ENCODE measurements at regions not wholly inside any gene's neighbourhood (a gene's known extent, or its start where the extent isn't known, plus 50 kb on each side); places are given as distances from the start of the nearest gene placed in this dataset.

GRCh38 chr19:31519256-31519655, 170.0 kb upstream of the TSHZ3 start:
- FAIRE-seq (no peak), DNase-seq (ENCODE audit: insufficient read length) (no peak)
- no peak for TF ChIP-seq POLR2A (IDR thresholded peaks at IDR 0.05; ENCODE audit: low read depth, low read length)
- TF ChIP-seq TAF1 (IDR thresholded peaks at IDR 0.05; ENCODE audit: borderline replicate concordance, low read depth, low read length): no peak
- TF ChIP-seq POLR2AphosphoS5 (IDR thresholded peaks at IDR 0.05; ENCODE audit: low read depth, low read length): no peak

GRCh38 chr19:31519908-31520307, 170.7 kb upstream of the TSHZ3 start:
- no peak for FAIRE-seq

DNA sequence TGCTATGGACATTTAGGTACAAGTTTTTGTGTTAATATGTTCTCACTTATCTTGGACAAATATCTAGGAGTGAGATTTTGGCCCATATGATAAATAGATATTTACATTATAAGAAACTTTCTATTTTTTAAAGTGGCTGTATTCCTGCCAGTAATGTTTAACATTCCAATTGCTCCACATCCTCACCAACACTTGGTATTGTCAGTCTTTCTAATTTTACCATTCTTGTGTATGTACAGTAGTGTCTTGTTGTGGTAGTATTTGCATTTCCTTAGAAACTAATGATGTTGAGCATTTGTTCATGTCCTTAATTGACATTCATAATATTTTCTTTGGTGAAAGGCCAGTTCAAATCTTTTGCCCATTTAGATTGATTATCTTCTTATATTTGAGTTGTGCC, 171.4 kb upstream of the TSHZ3 start:
- FAIRE-seq (no peak), DNase-seq (ENCODE audit: insufficient read length) (no peak)
- TF ChIP-seq POLR2AphosphoS5 (IDR thresholded peaks at IDR 0.05; ENCODE audit: low read depth, low read length) (no peak), POLR2A (IDR thresholded peaks at IDR 0.05; ENCODE audit: low read depth, low read length) (no peak), TAF1 (IDR thresholded peaks at IDR 0.05; ENCODE audit: borderline replicate concordance, low read depth, low read length) (no peak)

More at GRCh38 chr19:31519908-31520307, 170.7 kb upstream of the TSHZ3 start:
- DNase-seq (ENCODE audit: insufficient read length): no peak
- TF ChIP-seq POLR2A (IDR thresholded peaks at IDR 0.05; ENCODE audit: low read depth, low read length): no peak
- TF ChIP-seq TAF1 (IDR thresholded peaks at IDR 0.05; ENCODE audit: borderline replicate concordance, low read depth, low read length): no peak
- no peak for TF ChIP-seq POLR2AphosphoS5 (IDR thresholded peaks at IDR 0.05; ENCODE audit: low read depth, low read length)

GRCh38 chr19:31525610-31526147, 176.4 kb upstream of the TSHZ3 start:
- TF ChIP-seq POLR2AphosphoS5 (IDR thresholded peaks at IDR 0.05; ENCODE audit: low read depth, low read length) (no peak), POLR2A (IDR thresholded peaks at IDR 0.05; ENCODE audit: low read depth, low read length) (no peak), TAF1 (IDR thresholded peaks at IDR 0.05; ENCODE audit: borderline replicate concordance, low read depth, low read length) (no peak)
- FAIRE-seq: no peak
- no peak for DNase-seq (ENCODE audit: insufficient read length)

- TF ChIP-seq POLR2AphosphoS5 (IDR thresholded peaks at IDR 0.05; ENCODE audit: low read depth, low read length): no peak
- no peak for TF ChIP-seq TAF1 (IDR thresholded peaks at IDR 0.05; ENCODE audit: borderline replicate concordance, low read depth, low read length)
- TF ChIP-seq POLR2A (IDR thresholded peaks at IDR 0.05; ENCODE audit: low read depth, low read length): no peak
- DNase-seq (ENCODE audit: insufficient read length) (no peak), FAIRE-seq (no peak)
Measured at GRCh38 chr19:31527443-31527842, 178.2 kb upstream of the TSHZ3 start.

DNA sequence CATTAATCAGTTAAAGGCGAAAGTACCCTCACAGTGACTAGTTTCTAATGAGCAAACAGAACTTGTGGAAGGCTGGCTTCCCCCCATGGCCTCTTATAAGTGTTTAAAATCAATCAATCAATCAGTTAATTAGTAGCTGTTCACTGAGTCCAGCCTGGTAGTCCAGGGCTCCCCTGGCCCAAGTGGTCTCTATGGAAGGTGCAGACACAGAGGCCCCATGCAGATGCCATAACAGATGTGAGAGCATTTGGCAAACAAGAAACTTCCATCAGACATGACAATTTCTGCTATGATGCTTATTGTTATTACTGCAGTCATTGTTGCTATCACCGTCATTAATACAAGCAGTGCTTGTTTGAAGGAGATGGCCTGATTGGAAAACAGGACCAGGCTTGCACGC, 179.0 kb upstream of the TSHZ3 start:
- DNase-seq (ENCODE audit: insufficient read length) (no peak), FAIRE-seq (no peak)
- TF ChIP-seq POLR2A (IDR thresholded peaks at IDR 0.05; ENCODE audit: low read depth, low read length) (no peak), TAF1 (IDR thresholded peaks at IDR 0.05; ENCODE audit: borderline replicate concordance, low read depth, low read length) (no peak), POLR2AphosphoS5 (IDR thresholded peaks at IDR 0.05; ENCODE audit: low read depth, low read length) (no peak)

GRCh38 chr19:31529121-31529520, 179.9 kb upstream of the TSHZ3 start:
- no peak for DNase-seq (ENCODE audit: insufficient read length)
- TF ChIP-seq TAF1 (IDR thresholded peaks at IDR 0.05; ENCODE audit: borderline replicate concordance, low read depth, low read length): no peak
- TF ChIP-seq POLR2AphosphoS5 (IDR thresholded peaks at IDR 0.05; ENCODE audit: low read depth, low read length): no peak
- no peak for TF ChIP-seq POLR2A (IDR thresholded peaks at IDR 0.05; ENCODE audit: low read depth, low read length)
- no peak for FAIRE-seq

DNA sequence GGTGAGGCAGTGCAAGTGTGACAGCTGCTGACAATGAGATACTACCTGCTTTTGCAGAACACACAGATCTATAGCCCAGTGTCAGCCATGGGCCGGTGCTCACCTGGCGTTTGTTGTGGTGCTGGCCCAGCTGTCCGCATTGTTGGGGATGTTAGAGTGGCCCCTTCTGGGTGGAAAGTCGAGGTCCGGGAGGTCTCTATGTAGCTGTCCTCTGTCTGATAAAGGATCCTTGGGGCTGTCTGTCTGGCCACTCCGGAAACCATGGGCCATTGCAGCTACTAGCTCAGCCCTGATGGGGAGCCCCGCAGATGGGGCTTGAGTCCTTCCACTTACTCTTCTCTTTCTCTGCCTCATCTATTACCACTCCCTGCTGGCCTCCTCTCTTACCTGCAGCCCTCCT, 181.5 kb upstream of the TSHZ3 start:
- no peak for FAIRE-seq
- no peak for DNase-seq (ENCODE audit: insufficient read length)
- TF ChIP-seq TAF1 (IDR thresholded peaks at IDR 0.05; ENCODE audit: borderline replicate concordance, low read depth, low read length) (no peak), POLR2AphosphoS5 (IDR thresholded peaks at IDR 0.05; ENCODE audit: low read depth, low read length) (no peak), POLR2A (IDR thresholded peaks at IDR 0.05; ENCODE audit: low read depth, low read length) (no peak)

DNA sequence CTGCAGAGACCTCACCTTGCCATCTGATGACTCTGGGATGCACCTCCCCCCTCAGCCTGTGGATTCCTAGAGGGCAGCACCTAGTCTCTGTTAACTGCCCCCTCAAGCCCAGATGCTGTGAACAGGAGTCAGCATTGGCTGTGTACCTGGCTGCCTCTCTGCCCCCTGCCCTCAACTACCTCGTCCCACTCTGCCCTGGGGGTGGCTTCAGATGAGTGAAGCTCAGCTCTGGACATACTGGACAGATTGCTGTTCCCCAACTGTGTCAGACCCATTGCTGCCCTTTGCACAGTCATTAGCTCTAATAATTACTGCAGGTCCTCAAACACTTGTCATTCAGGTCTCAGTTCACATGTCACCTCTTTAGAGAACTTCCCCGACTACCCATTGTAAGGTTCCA, 182.1 kb upstream of the TSHZ3 start:
- no peak for TF ChIP-seq POLR2AphosphoS5 (IDR thresholded peaks at IDR 0.05; ENCODE audit: low read depth, low read length)
- FAIRE-seq (no peak), DNase-seq (ENCODE audit: insufficient read length) (no peak)

DNA sequence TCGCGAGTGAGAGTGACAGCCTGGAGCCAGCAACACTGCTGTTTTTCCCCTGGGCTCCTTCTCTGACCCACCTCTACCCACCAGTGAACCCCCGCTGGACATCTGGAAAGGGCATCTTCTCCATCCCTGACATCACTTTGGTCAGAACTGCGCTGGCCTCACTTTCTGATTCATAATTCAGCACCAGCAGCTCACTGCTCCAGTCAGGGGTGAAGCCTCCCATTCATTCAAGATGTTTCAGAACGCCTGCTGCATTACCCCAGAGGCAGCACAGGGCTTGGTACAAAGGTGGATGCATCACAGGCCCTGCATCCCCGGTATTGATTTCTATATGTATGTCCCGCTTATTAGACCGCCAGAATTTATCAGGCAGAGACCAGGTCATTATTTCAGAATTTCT, 182.8 kb upstream of the TSHZ3 start:
- FAIRE-seq (no peak), DNase-seq (ENCODE audit: insufficient read length) (no peak)
- TF ChIP-seq TAF1 (IDR thresholded peaks at IDR 0.05; ENCODE audit: borderline replicate concordance, low read depth, low read length) (no peak), POLR2A (IDR thresholded peaks at IDR 0.05; ENCODE audit: low read depth, low read length) (no peak)

DNA sequence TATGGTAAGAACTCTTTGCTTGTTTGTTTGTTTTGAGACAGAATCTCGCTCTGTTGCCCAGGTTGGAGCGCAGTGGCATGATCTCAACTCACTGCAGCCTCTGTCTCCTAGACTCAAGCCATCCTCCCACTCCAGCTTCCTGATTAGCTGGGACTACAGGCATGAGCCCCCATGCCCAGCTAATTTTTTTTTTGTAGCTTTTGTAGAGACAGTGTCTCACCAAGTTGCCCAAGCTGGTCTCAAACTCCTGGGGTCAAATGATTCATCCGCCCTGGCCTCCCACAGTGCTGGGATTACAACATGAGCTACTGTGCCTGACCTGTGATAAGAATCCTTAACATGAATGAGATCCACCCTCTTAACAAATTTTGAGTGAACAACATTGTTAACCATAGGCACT, 183.9 kb upstream of the TSHZ3 start:
- DNase-seq (ENCODE audit: insufficient read length) (no peak), FAIRE-seq (no peak)
- no peak for TF ChIP-seq POLR2A (IDR thresholded peaks at IDR 0.05; ENCODE audit: low read depth, low read length)
- TF ChIP-seq TAF1 (IDR thresholded peaks at IDR 0.05; ENCODE audit: borderline replicate concordance, low read depth, low read length): no peak
- no peak for TF ChIP-seq POLR2AphosphoS5 (IDR thresholded peaks at IDR 0.05; ENCODE audit: low read depth, low read length)

- TF ChIP-seq TAF1 (IDR thresholded peaks at IDR 0.05; ENCODE audit: borderline replicate concordance, low read depth, low read length): no peak
- TF ChIP-seq POLR2AphosphoS5 (IDR thresholded peaks at IDR 0.05; ENCODE audit: low read depth, low read length): no peak
- no peak for TF ChIP-seq POLR2A (IDR thresholded peaks at IDR 0.05; ENCODE audit: low read depth, low read length)
- DNase-seq (ENCODE audit: insufficient read length) (no peak), FAIRE-seq (no peak)
Measured at GRCh38 chr19:31534231-31534630, 185.0 kb upstream of the TSHZ3 start.

Measured in GM12892 (cell line).